Ovary (tissue), 3 donors: ENCODE measurements at regions not wholly inside any gene's neighbourhood (a gene's known extent, or its start where the extent isn't known, plus 50 kb on each side); places are given as distances from the start of the nearest gene placed in this dataset.

Experiments used
- CTCF ChIP-seq, 3 donors: fragments of 450-650 bp in 2 of 3; fragments of 200-600 bp in 1 of 3; IDR thresholded peaks; one replicate each; pipeline versions ENCODE4 v1.5.1 to v1.8.0; 2016 to 2022; ENCODE audit warnings: antibody characterized with exemption in 3 of 3, mild to moderate bottlenecking in 1 of 3
- EP300 ChIP-seq: sonication (generic); formaldehyde crosslinking; IDR thresholded peaks from one replicate; pipeline ENCODE4 v1.6.1; 2017; ENCODE audit warnings: antibody characterized with exemption
- POLR2A ChIP-seq: fragments of 450-650 bp; IDR thresholded peaks from one replicate; pipeline ENCODE4 v1.6.1; 2017; ENCODE audit warnings: antibody characterized with exemption, mild to moderate bottlenecking, moderate library complexity
- donor health status: DM: no; HTN: no; CAD: no.

GRCh38 chr3:117871934-117872333 lies 1162.4 kb downstream of the TUSC7 start:
- TF ChIP-seq CTCF (IDR thresholded peaks at IDR 0.05) (no peak), POLR2A (no peak), EP300 (no peak)
